ENCODE measurements at regions not wholly inside any gene's neighbourhood (a gene's known extent, or its start where the extent isn't known, plus 50 kb on each side); places are given as distances from the start of the nearest gene placed in this dataset.

DNA sequence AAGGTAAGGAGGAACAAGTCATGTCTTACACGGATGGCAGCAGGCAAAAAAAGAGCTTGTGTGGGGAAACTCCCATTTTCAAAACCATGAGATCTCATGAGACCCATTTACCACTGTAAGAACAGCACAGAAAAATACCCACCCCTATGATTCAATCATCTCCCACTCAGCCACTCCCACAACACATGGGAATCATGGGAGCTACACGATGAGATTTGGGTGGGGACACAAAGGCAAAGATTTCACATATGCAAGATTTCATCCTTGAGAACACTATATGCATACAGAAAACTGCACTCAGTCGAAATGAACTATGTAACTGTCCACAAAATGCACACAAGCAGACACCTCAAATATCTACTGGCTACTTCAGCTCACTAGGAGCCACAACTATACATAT lies 480.6 kb upstream of the BTBD3 start (continued):
- TF ChIP-seq, protein P1, sequence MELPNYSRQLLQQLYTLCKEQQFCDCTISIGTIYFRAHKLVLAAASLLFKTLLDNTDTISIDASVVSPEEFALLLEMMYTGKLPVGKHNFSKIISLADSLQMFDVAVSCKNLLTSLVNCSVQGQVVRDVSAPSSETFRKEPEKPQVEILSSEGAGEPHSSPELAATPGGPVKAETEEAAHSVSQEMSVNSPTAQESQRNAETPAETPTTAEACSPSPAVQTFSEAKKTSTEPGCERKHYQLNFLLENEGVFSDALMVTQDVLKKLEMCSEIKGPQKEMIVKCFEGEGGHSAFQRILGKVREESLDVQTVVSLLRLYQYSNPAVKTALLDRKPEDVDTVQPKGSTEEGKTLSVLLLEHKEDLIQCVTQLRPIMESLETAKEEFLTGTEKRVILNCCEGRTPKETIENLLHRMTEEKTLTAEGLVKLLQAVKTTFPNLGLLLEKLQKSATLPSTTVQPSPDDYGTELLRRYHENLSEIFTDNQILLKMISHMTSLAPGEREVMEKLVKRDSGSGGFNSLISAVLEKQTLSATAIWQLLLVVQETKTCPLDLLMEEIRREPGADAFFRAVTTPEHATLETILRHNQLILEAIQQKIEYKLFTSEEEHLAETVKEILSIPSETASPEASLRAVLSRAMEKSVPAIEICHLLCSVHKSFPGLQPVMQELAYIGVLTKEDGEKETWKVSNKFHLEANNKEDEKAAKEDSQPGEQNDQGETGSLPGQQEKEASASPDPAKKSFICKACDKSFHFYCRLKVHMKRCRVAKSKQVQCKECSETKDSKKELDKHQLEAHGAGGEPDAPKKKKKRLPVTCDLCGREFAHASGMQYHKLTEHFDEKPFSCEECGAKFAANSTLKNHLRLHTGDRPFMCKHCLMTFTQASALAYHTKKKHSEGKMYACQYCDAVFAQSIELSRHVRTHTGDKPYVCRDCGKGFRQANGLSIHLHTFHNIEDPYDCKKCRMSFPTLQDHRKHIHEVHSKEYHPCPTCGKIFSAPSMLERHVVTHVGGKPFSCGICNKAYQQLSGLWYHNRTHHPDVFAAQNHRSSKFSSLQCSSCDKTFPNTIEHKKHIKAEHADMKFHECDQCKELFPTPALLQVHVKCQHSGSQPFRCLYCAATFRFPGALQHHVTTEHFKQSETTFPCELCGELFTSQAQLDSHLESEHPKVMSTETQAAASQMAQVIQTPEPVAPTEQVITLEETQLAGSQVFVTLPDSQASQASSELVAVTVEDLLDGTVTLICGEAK (IDR thresholded peaks at IDR 0.05; ENCODE audit: borderline replicate concordance), result no peak

DNA sequence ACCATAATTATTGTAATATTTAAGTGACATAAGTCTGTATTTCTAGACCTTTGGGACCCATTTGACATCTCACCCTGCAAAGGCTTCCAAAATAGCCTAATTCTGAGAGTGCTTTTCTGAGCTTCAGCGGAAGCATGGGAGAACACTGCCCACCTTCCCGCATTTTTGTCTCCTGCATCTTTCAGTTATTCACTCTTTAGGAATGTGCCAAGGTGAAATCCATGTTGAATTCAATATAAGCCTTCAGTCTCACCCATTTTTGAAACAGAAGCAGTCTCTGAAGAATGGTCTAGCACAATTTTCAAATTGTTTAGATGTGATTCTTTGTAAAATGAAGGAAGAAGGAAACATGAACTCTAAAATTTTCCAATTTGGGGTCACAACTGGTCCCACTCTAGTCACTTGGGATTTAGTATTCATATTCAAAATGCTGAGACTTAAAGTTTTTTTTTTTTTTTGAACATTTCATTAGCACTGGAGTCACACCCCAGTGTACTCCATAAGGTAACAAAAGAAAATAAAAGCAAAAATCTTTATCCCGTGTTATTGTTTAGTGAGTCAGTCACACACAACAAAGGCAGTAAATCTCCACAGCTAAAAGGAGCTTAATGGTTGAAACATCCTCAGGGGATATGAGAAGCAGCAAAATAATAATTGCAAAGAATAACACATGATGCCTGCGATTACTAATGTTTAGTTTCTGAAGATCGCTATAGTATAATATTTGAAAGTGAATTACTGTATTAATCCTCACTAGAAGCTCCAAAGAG lies 479.9 kb upstream of the BTBD3 start:
- TF ChIP-seq MYC (IDR thresholded peaks at IDR 0.05; ENCODE audit: insufficient read depth, insufficient read length, insufficient replicate concordance, low read length, severe bottlenecking) (no peak), SIX5 (IDR thresholded peaks at IDR 0.05; ENCODE audit: low read depth, low read length, severe bottlenecking) (no peak), ASH2L (IDR thresholded peaks at IDR 0.05; ENCODE audit: borderline replicate concordance, low read depth) (no peak), NFXL1 (IDR thresholded peaks at IDR 0.05; ENCODE audit: borderline replicate concordance) (no peak), IRF4 (IDR thresholded peaks at IDR 0.05; ENCODE audit: low read depth, low read length) (no peak), SMAD1 (IDR thresholded peaks at IDR 0.05; ENCODE audit: low read depth, partially characterized antibody) (no peak), HDAC6 (IDR thresholded peaks at IDR 0.05; ENCODE audit: unreplicated experiment) (no peak), WRNIP1 (IDR thresholded peaks at IDR 0.05; ENCODE audit: borderline replicate concordance, low read depth, low read length) (no peak), RAD51 (IDR thresholded peaks at IDR 0.05) (no peak), HCFC1 (IDR thresholded peaks at IDR 0.05; ENCODE audit: low read length) (no peak)
- H3K4me3 ChIP-seq, result no peak overlapping the region
- H3K79me2 ChIP-seq (ENCODE audit: control insufficient read depth, insufficient read depth, low read length), result no peaks in the 10 kb centered on the region
- FAIRE-seq (no peak), DNase-seq (ENCODE audit: low read depth, low spot score) (no peak), ATAC-seq (no peak)
- no peaks in the 10 kb centered on the region for H3K27me3 ChIP-seq (replicated peaks in 1 of 2; ENCODE audit: control insufficient read depth in 2 of 2, insufficient read depth in 2 of 2, low read length in 1 of 2)
- RAD21 ChIA-PET (ENCODE audit: unreplicated experiment), result no interaction called here
- no peaks in the 10 kb centered on the region for H3K4me1 ChIP-seq (ENCODE audit: control insufficient read depth, insufficient read depth, low read length)
- WGBS (ENCODE audit: insufficient coverage, insufficient replicate concordance, low lambda C conversion rate, missing lambda C conversion rate), result 37% methylated on average over 5 of the region's 5 CpGs
- SMC1A ChIA-PET (ENCODE audit: uncharacterized antibody, unreplicated experiment), result interaction anchor here (1.0 to 1.1 kb wide), 2 partner anchors 11 to 15 kb away, joined by 4 to 5 read pairs; no protein-coding TSS in a partner anchor
- intact Hi-C loops (cut with micrococcal nuclease; ENCODE audit: unreplicated experiment) (no loop called here), in situ Hi-C loops (cut with MboI) (no loop called here)
- H2AFZ ChIP-seq (ENCODE audit: control insufficient read depth, low read depth, low read length), result no peak overlapping the region
- H4K20me1 ChIP-seq (ENCODE audit: control insufficient read depth, insufficient read depth), result no peaks in the 10 kb centered on the region
- H3K27ac ChIP-seq (ENCODE audit: control insufficient read depth, insufficient read depth), result no peak overlapping the region
- no TSS peak for BruUV-seq (replicated peaks)
- no peaks in the 10 kb centered on the region; the same call in 2 of the 3 replicates for H3K9me3 ChIP-seq (replicated peaks; ENCODE audit: control insufficient read depth, insufficient read depth, low read length)
- POLR2A ChIA-PET, result interaction anchor here (1.1 kb wide), 1 partner anchor 19 kb away, joined by 3 read pairs; no protein-coding TSS in a partner anchor
- H3K4me2 ChIP-seq (ENCODE audit: control insufficient read depth, insufficient read depth), result no peak overlapping the region
- CTCF ChIA-PET, result no interaction called here
- H3K9ac ChIP-seq (ENCODE audit: control insufficient read depth, insufficient read depth, low read length), result no peak overlapping the region
- H3K36me3 ChIP-seq (ENCODE audit: control insufficient read depth in 2 of 2, insufficient read depth in 2 of 2, low read length in 1 of 2), result no peaks in the 10 kb centered on the region

Measured in GM12878 (cell line).